Breast epithelium (tissue), 3 donors: ENCODE measurements at regions not wholly inside any gene's neighbourhood (a gene's known extent, or its start where the extent isn't known, plus 50 kb on each side); places are given as distances from the start of the nearest gene placed in this dataset.

ENCODE experiments used
- CTCF ChIP-seq, 3 donors: fragments of 450-650 bp; IDR thresholded peaks; one replicate each; pipeline ENCODE4 v1.5.1; 2016 to 2017; ENCODE audit warnings: antibody characterized with exemption in 3 of 3, mild to moderate bottlenecking in 3 of 3, moderate library complexity in 3 of 3
- POLR2A ChIP-seq: fragments of 450-650 bp; IDR thresholded peaks from one replicate; pipeline ENCODE4 v1.6.1; 2016; ENCODE audit warnings: antibody characterized with exemption, mild to moderate bottlenecking, moderate library complexity
- POLR2AphosphoS5 ChIP-seq, 3 donors: sonication (generic); formaldehyde crosslinking; IDR thresholded peaks; one replicate each; pipeline ENCODE4 v1.6.1; 2017; ENCODE audit warnings: antibody characterized with exemption in 3 of 3

GRCh38 chr1:9442278-9442846, 96.9 kb upstream of the SLC25A33 start:
- TF ChIP-seq POLR2AphosphoS5 (IDR thresholded peaks at IDR 0.05) = no peak
- no peak for TF ChIP-seq CTCF (IDR thresholded peaks at IDR 0.05)
- no peak for TF ChIP-seq POLR2A
